ENCODE measurements at regions not wholly inside any gene's neighbourhood (a gene's known extent, or its start where the extent isn't known, plus 50 kb on each side); places are given as distances from the start of the nearest gene placed in this dataset.

DNA sequence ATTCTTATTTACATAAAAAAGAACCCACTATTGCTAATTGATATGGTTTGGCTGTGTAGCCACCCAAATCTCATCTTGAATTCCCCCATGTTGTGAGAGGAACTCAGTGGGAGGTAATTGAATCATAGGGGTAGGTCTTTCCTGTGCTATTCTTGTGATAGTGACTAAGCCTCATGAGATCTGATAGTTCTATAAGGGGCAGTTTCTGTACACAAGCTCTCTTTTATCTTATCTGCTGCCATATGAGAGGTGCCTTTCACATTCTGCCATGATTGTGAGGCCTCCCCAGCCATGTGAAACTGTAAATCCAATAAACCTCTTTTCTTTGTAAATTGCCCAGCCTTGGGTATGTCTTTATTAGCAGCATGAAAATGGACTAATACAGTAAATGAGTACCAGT lies 58.2 kb upstream of the PRR16 start:
- TF ChIP-seq CTCF (IDR thresholded peaks at IDR 0.05) (no peak), POLR2A (IDR thresholded peaks at IDR 0.05) (no peak)

Data from right lobe of liver (tissue), 4 donors.